DMS53 treated with DMSO at 0.1 percent for 48 hours (cell line): ENCODE measurements at regions not wholly inside any gene's neighbourhood (a gene's known extent, or its start where the extent isn't known, plus 50 kb on each side); places are given as distances from the start of the nearest gene placed in this dataset.

ENCODE experiments used
- DNase-seq: peaks from one replicate; lab custom pipeline; 2025; ENCODE audit not compliant: unreplicated experiment; lab: John Stamatoyannopoulos, UW

DNA sequence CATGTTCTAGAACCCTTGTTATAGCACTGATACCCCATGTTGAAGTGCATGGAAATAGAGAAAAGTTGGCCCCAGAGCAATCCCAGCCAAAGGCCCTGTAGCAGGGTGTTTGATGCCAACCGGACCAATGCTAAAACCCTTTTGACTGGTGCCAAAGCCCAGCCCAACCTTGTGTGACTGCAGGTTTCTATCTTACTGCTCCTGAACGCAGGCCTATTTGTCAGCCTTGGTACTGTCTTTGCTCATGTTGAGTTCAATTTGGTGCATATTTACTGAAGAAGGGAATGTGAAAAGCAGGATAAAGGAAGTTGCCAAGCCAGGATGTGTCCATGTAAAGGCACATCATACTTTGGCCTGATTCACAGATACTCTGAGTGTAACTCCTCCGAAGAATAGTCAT, 51.7 kb upstream of the NFASC start:
- no peak for DNase-seq

DNA sequence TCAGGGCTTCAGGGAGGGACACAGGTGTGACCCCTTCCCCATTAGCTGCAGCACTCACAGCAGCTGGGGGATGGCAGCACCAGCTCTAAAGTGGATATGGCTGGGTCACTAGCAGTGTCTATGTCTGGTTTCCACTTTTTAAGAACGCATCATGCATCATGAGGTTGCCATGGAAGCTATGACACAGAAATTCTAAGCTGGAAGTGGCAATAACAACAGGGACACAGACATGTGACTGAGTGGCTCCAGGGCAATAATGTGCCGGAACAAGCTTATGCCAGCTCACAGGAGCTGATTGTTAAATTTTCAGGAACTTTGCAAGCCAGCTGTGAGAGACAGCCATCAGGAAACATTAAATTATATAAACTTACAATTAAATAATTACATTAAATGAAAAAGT, 51.2 kb upstream of the NFASC start:
- no peak for DNase-seq
